HG03108 (cell line): ENCODE measurements at regions not wholly inside any gene's neighbourhood (a gene's known extent, or its start where the extent isn't known, plus 50 kb on each side); places are given as distances from the start of the nearest gene placed in this dataset.

Source experiments
- ATAC-seq: cut with Tn5 transposase; IDR thresholded peaks from one replicate; pipeline ENCODE4 v1.9.1; 2021; ENCODE audit warnings: moderate library complexity; ENCODE audit not compliant: unreplicated experiment

- ATAC-seq, result peak; percentile 81
Observed at GRCh38 chr12:105783983-105784947, 354.5 kb downstream of the NUAK1 start.

GRCh38 chr12:105793421-105793820 is 345.3 kb downstream of the NUAK1 start:
- no peak for ATAC-seq

DNA sequence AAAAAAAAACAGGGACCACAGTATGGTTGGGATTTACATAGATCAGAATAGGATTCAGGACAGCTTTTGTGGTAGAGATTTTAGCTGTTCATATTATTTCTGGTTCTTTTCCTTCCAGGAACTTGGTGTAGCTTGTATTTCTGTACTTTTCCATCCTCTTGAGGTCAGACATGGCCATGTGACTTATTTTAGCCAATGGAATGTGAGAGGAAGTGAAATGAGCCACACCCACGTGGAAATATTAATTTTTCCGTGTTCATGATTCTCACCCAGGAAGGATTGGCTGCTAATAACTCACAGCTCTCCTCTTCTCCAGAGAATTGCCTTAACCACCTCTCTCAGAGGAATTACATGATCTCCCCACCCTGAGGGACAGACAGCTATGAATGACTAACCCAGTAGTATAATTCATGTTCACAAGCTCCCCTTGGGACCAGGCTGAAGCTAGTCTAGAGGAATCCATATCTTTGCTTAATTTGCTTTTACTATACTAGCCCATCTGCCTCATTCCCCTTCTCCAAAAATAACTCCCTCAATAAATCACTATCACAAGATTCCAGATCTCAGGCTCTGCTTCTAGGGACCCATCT is 340.4 kb downstream of the NUAK1 start:
- ATAC-seq, result no peak

DNA sequence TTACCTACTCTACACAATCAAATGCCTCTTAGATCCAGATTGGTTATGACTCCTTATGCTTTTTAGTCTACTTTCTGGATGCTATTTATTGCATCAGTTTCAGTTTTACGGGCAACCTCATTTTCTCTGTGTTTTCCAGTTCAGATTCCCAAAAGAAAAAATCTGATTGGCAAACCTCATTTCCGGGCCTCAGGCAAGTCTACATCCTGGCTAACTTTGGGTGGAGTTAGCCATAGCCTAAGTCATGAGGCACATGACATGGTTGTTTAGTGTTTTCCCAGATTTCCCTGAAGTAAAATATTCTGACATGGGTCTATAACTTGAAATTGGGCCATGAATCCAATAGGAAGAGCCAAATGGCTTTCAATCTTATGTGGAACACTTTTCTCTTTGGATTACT is 339.7 kb downstream of the NUAK1 start:
- no peak for ATAC-seq

GRCh38 chr12:105801351-105801750 is 337.4 kb downstream of the NUAK1 start:
- no peak for ATAC-seq

- ATAC-seq, result no peak
Observed at GRCh38 chr12:105803292-105803691, 335.5 kb downstream of the NUAK1 start.

GRCh38 chr12:105804591-105805265 is 334.0 kb downstream of the NUAK1 start:
- ATAC-seq, result no peak

DNA sequence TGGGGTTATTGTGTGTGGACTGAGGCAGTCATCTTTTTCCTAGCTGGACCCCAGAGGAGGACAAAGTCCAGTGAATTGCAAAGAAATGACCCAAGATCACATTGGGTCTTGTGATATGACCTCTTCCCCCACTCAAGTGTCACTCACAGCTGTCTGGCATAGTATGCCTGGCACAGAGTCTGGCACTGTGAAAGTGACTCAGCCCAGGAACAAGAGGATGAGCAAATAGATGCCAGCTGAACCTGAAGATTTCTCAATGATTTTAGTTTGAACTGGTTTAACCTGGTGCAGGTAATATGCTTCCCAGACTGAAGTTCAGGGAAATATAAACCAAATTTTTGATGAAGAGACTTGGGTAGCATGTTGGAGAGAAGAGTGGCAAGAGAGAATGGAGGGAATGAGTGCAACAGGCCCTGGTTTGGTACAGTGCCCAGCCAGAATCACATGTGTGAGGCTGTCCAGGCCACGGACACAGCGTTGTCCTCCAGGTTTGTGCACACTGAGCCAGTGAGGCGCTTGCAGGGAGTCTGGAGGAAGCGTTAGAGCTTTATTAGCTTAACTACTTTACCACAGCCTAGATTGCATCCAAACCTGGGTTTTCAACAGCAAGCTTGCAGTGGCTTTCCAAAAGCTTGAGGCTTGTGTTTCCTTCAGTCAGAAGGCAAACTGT is 332.9 kb downstream of the NUAK1 start:
- ATAC-seq, result no peak

- no peak for ATAC-seq
Observed at GRCh38 chr12:105806400-105806770, 332.4 kb downstream of the NUAK1 start.

DNA sequence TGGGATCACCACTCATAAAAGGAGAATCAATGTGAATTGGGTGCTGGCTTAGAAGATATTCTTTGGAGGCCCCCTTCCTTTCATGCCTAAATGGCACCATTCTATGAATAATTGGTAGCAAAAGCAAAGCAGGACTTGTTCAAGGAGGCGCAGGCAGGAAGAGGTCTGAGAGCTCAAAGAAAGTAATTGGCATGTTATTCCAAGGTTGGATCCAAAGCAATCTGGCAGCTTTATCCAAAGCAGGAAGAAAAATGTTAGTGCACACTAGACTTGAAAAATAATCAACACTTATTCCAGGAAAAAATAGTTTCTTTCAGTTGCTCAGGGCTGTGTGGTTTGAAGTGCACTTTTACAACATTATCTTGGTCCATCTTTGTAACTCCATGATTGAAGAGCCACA is 326.4 kb downstream of the NUAK1 start:
- ATAC-seq, result no peak

DNA sequence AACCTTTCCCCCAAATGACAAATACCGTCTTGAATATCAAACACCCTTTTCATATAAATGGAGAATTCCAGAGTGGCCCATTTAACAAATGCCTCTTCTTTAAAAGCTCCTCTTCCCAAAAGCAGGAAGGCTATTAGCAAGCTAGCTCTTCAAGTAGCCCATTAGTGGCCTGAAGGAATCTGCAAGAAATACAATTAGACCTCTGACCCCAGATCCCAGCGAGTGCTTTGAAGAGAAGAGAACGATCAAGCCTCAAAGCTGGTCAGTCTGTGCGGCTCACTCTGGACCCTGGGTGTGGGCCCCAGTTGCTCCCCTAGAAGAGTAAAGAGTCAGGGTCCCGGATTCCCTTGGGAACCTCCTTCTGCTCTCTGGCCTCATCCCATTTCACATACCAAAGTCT is 325.6 kb downstream of the NUAK1 start:
- ATAC-seq, result no peak

DNA sequence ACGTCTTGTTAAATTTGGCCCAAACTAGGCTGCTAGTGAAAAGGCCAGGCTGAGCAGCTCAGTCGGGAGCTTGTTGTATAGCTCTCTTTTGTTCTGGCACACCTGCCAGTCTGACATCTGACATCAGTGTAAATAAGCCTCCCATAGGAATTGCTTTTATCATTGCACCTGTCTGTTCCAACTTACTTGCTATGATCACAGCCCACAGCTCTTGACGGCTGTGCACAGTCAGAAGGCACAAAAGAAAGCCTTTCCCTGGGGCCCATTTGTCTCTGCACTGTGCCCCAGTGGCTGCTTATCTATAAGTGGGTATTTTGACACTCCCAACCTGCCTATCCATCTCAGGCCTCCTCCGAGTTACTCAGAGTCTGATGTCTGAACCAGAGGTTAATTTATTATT is 324.5 kb downstream of the NUAK1 start:
- no peak for ATAC-seq

- no peak for ATAC-seq
Observed at GRCh38 chr12:105819549-105819948, 319.2 kb downstream of the NUAK1 start.

DNA sequence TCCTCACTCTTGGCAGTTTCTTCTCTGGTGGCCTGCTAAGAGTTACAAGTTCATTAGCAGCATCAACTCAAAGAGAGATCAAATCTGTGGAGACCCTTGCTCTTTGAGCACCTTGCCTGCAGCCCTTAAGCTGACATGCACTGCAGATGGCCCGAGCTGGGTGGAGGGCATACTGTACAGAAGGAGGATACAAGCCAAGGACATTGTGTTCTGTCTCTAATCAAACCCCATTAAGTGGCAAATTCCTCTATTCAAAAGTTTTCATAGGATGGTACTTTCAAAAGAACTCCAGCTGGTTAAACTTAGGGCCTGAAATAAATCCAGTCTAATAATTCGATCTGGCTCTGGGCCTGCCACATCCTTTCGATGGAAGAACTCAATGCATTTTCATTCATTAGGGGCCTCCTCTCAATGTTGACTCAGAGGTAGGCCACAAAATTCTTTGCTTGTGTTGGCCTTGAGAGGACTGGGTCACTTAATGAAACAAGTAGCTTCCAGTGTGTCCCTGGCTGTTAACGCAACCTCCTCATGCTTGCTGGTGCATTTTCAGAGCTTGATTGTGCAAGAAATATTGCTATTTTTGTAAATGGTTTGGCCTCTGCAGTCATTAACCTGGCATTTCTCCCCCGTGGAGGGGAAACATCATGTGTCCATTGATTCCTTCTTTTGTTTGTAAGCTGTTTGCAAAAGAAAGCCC is 318.2 kb downstream of the NUAK1 start:
- no peak for ATAC-seq

GRCh38 chr12:105822131-105823105 is 316.3 kb downstream of the NUAK1 start:
- no peak for ATAC-seq

DNA sequence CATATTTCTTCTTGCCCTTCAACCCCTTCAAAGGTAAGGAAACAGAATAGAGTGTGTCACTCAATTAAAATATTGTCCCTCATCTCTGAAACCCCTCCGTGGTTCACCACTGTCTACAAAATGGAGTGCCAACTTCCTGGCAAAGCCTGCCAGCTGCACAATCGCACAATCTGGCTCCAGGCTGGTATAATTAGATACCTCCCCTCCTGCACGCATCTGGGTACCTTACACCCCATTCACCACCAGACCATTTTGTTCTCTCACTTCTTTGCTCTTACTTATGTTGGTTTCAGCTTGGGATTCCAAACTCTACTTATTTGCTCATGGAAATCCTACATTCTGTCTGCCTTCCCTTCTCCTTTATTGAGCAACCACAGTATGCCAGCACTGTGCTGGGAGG is 314.9 kb downstream of the NUAK1 start:
- no peak for ATAC-seq

DNA sequence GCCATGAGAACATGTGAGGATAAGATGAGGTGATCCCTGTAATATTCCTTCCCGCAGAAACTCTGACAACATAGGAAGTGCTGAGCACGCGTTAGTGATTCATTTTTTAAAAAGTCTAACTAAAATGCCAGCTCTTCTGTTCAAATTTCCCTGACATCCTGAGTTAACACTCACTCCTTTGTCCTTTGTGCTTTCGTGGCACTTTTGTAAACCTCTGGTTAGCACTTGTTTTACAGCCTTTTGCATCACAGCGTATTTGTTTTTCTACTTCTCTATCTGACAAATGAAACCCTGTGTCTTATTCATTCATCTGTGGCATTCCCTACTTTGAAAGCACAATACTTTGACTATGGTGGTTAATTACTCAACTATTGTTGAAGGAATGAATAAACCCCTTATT is 313.6 kb downstream of the NUAK1 start:
- ATAC-seq, result no peak

GRCh38 chr12:105831372-105831771 is 307.4 kb downstream of the NUAK1 start:
- ATAC-seq, result no peak

DNA sequence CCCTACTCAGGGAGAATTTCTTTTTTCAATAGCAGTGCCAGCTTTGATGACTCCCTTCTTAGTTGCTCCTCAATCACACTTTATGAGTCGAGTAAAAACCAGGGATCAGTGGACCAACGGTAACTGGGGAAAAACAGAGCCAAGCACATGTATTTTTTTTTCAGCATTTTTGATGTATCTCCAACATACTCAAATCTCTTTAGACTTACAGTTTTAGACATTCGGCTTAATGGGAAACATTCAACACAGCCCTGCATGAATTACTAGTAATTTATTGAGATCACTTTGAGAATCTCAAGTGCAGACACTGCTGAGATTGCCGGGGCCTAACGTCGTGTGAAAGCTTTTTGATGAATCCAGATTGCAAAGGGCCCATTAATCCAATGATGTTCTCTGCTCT is 306.7 kb downstream of the NUAK1 start:
- ATAC-seq, result no peak

- no peak for ATAC-seq
Observed at GRCh38 chr12:105832806-105833205, 305.9 kb downstream of the NUAK1 start.
